ENCODE measurements at regions not wholly inside any gene's neighbourhood (a gene's known extent, or its start where the extent isn't known, plus 50 kb on each side); places are given as distances from the start of the nearest gene placed in this dataset.

GRCh38 chr11:119964136-119965025 is 173.5 kb downstream of the TRIM29 start:
- FAIRE-seq = no peak
- H3K36me3 ChIP-seq (ENCODE audit: control insufficient read depth in 3 of 3, insufficient read depth in 2 of 3, low read depth in 1 of 3, low read length in 3 of 3) = no peaks in the 10 kb centered on the region
- DNase-seq = no peak
- no peak overlapping the region for H3K4me3 ChIP-seq (ENCODE audit: low read depth in 1 of 3, low read length in 3 of 3)
- 57 to 64% (median 61%) methylated on average over 8 of the region's 8 CpGs for WGBS, 3 donors
- H3K9me3 ChIP-seq (ENCODE audit: control insufficient read depth in 2 of 2, insufficient read depth in 1 of 2, low read depth in 1 of 2, low read length in 1 of 2) = no peaks in the 10 kb centered on the region
- peaks cover 0 to 11% (median 2%) of the 10 kb centered on the region in 3 donors for H3K27me3 ChIP-seq (ENCODE audit: control insufficient read depth in 3 of 3, insufficient read depth in 3 of 3, low read length in 3 of 3)
- H3K4me1 ChIP-seq (ENCODE audit: control insufficient read depth in 3 of 3, insufficient read depth in 2 of 3, low read depth in 1 of 3, low read length in 2 of 3) = no peaks in the 10 kb centered on the region
- no peak overlapping the region for H3K27ac ChIP-seq (ENCODE audit: low read depth in 1 of 3, low read length in 2 of 3)

- FAIRE-seq (no peak), DNase-seq (no peak)
- no peaks in the 10 kb centered on the region for H3K36me3 ChIP-seq (ENCODE audit: control insufficient read depth in 3 of 3, insufficient read depth in 2 of 3, low read depth in 1 of 3, low read length in 3 of 3)
- 76 to 89% (median 86%) methylated on average over 2 of the region's 2 CpGs for WGBS, 3 donors
- H3K27me3 ChIP-seq (ENCODE audit: control insufficient read depth in 3 of 3, insufficient read depth in 3 of 3, low read length in 3 of 3) = peaks cover 0 to 9% (median 2%) of the 10 kb centered on the region in 3 donors
- no peaks in the 10 kb centered on the region for H3K9me3 ChIP-seq (ENCODE audit: control insufficient read depth in 2 of 2, insufficient read depth in 1 of 2, low read depth in 1 of 2, low read length in 1 of 2)
- H3K4me1 ChIP-seq (ENCODE audit: control insufficient read depth in 3 of 3, insufficient read depth in 2 of 3, low read depth in 1 of 3, low read length in 2 of 3) = no peaks in the 10 kb centered on the region
- H3K27ac ChIP-seq (ENCODE audit: low read depth in 1 of 3, low read length in 2 of 3) = no peak overlapping the region
- H3K4me3 ChIP-seq (ENCODE audit: low read depth in 1 of 3, low read length in 3 of 3) = no peak overlapping the region
These were observed 180.0 kb downstream of the TRIM29 start for GRCh38 chr11:119957951-119958350.

GRCh38 chr11:119952441-119952840 is 185.5 kb downstream of the TRIM29 start:
- Histone ChIP-seq H3K27ac (ENCODE audit: low read depth in 1 of 3, low read length in 2 of 3) (no peak overlapping the region), H3K4me3 (ENCODE audit: low read depth in 1 of 3, low read length in 3 of 3) (no peak overlapping the region), H3K36me3 (ENCODE audit: control insufficient read depth in 3 of 3, insufficient read depth in 2 of 3, low read depth in 1 of 3, low read length in 3 of 3) (no peaks in the 10 kb centered on the region), H3K9me3 (ENCODE audit: control insufficient read depth in 2 of 2, insufficient read depth in 1 of 2, low read depth in 1 of 2, low read length in 1 of 2) (no peaks in the 10 kb centered on the region), H3K4me1 (ENCODE audit: control insufficient read depth in 3 of 3, insufficient read depth in 2 of 3, low read depth in 1 of 3, low read length in 2 of 3) (no peaks in the 10 kb centered on the region), H3K27me3 (ENCODE audit: control insufficient read depth in 3 of 3, insufficient read depth in 3 of 3, low read length in 3 of 3) (peaks cover 0 to 3% (median 0%) of the 10 kb centered on the region in 3 donors)
- FAIRE-seq (no peak), DNase-seq (no peak)
- 73 to 82% (median 82%) methylated on average over 6 of the region's 6 CpGs for WGBS, 3 donors

- Histone ChIP-seq H3K27me3 (ENCODE audit: control insufficient read depth in 3 of 3, insufficient read depth in 3 of 3, low read length in 3 of 3) (no peaks in the 10 kb centered on the region), H3K27ac (ENCODE audit: low read depth in 1 of 3, low read length in 2 of 3) (no peak overlapping the region), H3K4me3 (ENCODE audit: low read depth in 1 of 3, low read length in 3 of 3) (no peak overlapping the region), H3K4me1 (ENCODE audit: control insufficient read depth in 3 of 3, insufficient read depth in 2 of 3, low read depth in 1 of 3, low read length in 2 of 3) (peaks cover 0 to 19% (median 0%) of the 10 kb centered on the region in 3 donors), H3K9me3 (ENCODE audit: control insufficient read depth in 2 of 2, insufficient read depth in 1 of 2, low read depth in 1 of 2, low read length in 1 of 2) (no peaks in the 10 kb centered on the region), H3K36me3 (ENCODE audit: control insufficient read depth in 3 of 3, insufficient read depth in 2 of 3, low read depth in 1 of 3, low read length in 3 of 3) (no peaks in the 10 kb centered on the region)
- no peak for DNase-seq
- WGBS, 3 donors = 51 to 74% (median 62%) methylated on average over 5 of the region's 5 CpGs
- no peak for FAIRE-seq
These were observed 194.6 kb downstream of the TRIM29 start for GRCh38 chr11:119943298-119943655.

GRCh38 chr11:119942583-119943297 is 195.2 kb downstream of the TRIM29 start:
- FAIRE-seq = no peak
- peaks cover 0 to 2% (median 0%) of the 10 kb centered on the region in 3 donors for H3K27me3 ChIP-seq (ENCODE audit: control insufficient read depth in 3 of 3, insufficient read depth in 3 of 3, low read length in 3 of 3)
- H3K9me3 ChIP-seq (ENCODE audit: control insufficient read depth in 2 of 2, insufficient read depth in 1 of 2, low read depth in 1 of 2, low read length in 1 of 2) = no peaks in the 10 kb centered on the region
- no peak for DNase-seq
- WGBS, 3 donors = 78 to 86% (median 82%) methylated on average over 7 of the region's 7 CpGs
- H3K4me1 ChIP-seq (ENCODE audit: control insufficient read depth in 3 of 3, insufficient read depth in 2 of 3, low read depth in 1 of 3, low read length in 2 of 3) = peaks cover 0 to 19% (median 0%) of the 10 kb centered on the region in 3 donors
- H3K27ac ChIP-seq (ENCODE audit: low read depth in 1 of 3, low read length in 2 of 3) = no peak overlapping the region
- no peak overlapping the region for H3K4me3 ChIP-seq (ENCODE audit: low read depth in 1 of 3, low read length in 3 of 3)
- H3K36me3 ChIP-seq (ENCODE audit: control insufficient read depth in 3 of 3, insufficient read depth in 2 of 3, low read depth in 1 of 3, low read length in 3 of 3) = no peaks in the 10 kb centered on the region

GRCh38 chr11:119941636-119942411 is 196.1 kb downstream of the TRIM29 start:
- peak in 1 of 2 donors; percentile 26 for DNase-seq
- WGBS, 3 donors = 62 to 68% (median 66%) methylated on average over 16 of the region's 16 CpGs
- H3K36me3 ChIP-seq (ENCODE audit: control insufficient read depth in 3 of 3, insufficient read depth in 2 of 3, low read depth in 1 of 3, low read length in 3 of 3) = no peaks in the 10 kb centered on the region

GRCh38 chr11:119941171-119941570 is 196.7 kb downstream of the TRIM29 start:
- Histone ChIP-seq H3K4me3 (ENCODE audit: low read depth in 1 of 3, low read length in 3 of 3) (no peak overlapping the region), H3K4me1 (ENCODE audit: control insufficient read depth in 3 of 3, insufficient read depth in 2 of 3, low read depth in 1 of 3, low read length in 2 of 3) (peaks cover 0 to 19% (median 0%) of the 10 kb centered on the region in 3 donors), H3K27me3 (ENCODE audit: control insufficient read depth in 3 of 3, insufficient read depth in 3 of 3, low read length in 3 of 3) (peaks cover 0 to 2% (median 0%) of the 10 kb centered on the region in 3 donors), H3K27ac (ENCODE audit: low read depth in 1 of 3, low read length in 2 of 3) (no peak overlapping the region), H3K36me3 (ENCODE audit: control insufficient read depth in 3 of 3, insufficient read depth in 2 of 3, low read depth in 1 of 3, low read length in 3 of 3) (no peaks in the 10 kb centered on the region), H3K9me3 (ENCODE audit: control insufficient read depth in 2 of 2, insufficient read depth in 1 of 2, low read depth in 1 of 2, low read length in 1 of 2) (no peaks in the 10 kb centered on the region)
- DNase-seq (peak in 1 of 2 donors; percentile 37), FAIRE-seq (no peak)
- WGBS, 3 donors = 51 to 63% (median 61%) methylated on average over 6 of the region's 6 CpGs

More at GRCh38 chr11:119941636-119942411, 196.1 kb downstream of the TRIM29 start:
- H3K27ac ChIP-seq (ENCODE audit: low read depth in 1 of 3, low read length in 2 of 3) = no peak overlapping the region
- H3K4me3 ChIP-seq (ENCODE audit: low read depth in 1 of 3, low read length in 3 of 3) = no peak overlapping the region
- FAIRE-seq = no peak
- peaks cover 0 to 19% (median 0%) of the 10 kb centered on the region in 3 donors for H3K4me1 ChIP-seq (ENCODE audit: control insufficient read depth in 3 of 3, insufficient read depth in 2 of 3, low read depth in 1 of 3, low read length in 2 of 3)
- no peaks in the 10 kb centered on the region for H3K9me3 ChIP-seq (ENCODE audit: control insufficient read depth in 2 of 2, insufficient read depth in 1 of 2, low read depth in 1 of 2, low read length in 1 of 2)
- H3K27me3 ChIP-seq (ENCODE audit: control insufficient read depth in 3 of 3, insufficient read depth in 3 of 3, low read length in 3 of 3) = peaks cover 0 to 2% (median 0%) of the 10 kb centered on the region in 3 donors

- DNase-seq (peak in 1 of 2 donors; percentile 3), FAIRE-seq (no peak)
- Histone ChIP-seq H3K27ac (ENCODE audit: low read depth in 1 of 3, low read length in 2 of 3) (no peak overlapping the region), H3K36me3 (ENCODE audit: control insufficient read depth in 3 of 3, insufficient read depth in 2 of 3, low read depth in 1 of 3, low read length in 3 of 3) (no peaks in the 10 kb centered on the region), H3K27me3 (ENCODE audit: control insufficient read depth in 3 of 3, insufficient read depth in 3 of 3, low read length in 3 of 3) (peaks cover 0 to 2% (median 0%) of the 10 kb centered on the region in 3 donors), H3K4me3 (ENCODE audit: low read depth in 1 of 3, low read length in 3 of 3) (no peak overlapping the region), H3K9me3 (ENCODE audit: control insufficient read depth in 2 of 2, insufficient read depth in 1 of 2, low read depth in 1 of 2, low read length in 1 of 2) (no peaks in the 10 kb centered on the region), H3K4me1 (ENCODE audit: control insufficient read depth in 3 of 3, insufficient read depth in 2 of 3, low read depth in 1 of 3, low read length in 2 of 3) (peaks cover 0 to 19% (median 0%) of the 10 kb centered on the region in 3 donors)
- WGBS, 3 donors = 83 to 88% (median 85%) methylated on average over 7 of the region's 7 CpGs
These were observed 197.4 kb downstream of the TRIM29 start for GRCh38 chr11:119940401-119940976.
